Breast epithelium (tissue), 3 donors: ENCODE measurements at regions not wholly inside any gene's neighbourhood (a gene's known extent, or its start where the extent isn't known, plus 50 kb on each side); places are given as distances from the start of the nearest gene placed in this dataset.

Experiments
- CTCF ChIP-seq, 3 donors: fragments of 450-650 bp; IDR thresholded peaks; one replicate each; pipeline ENCODE4 v1.5.1; 2016 to 2017; ENCODE audit warnings: antibody characterized with exemption in 3 of 3, mild to moderate bottlenecking in 3 of 3, moderate library complexity in 3 of 3
- POLR2A ChIP-seq: fragments of 450-650 bp; IDR thresholded peaks from one replicate; pipeline ENCODE4 v1.6.1; 2016; ENCODE audit warnings: antibody characterized with exemption, mild to moderate bottlenecking, moderate library complexity
- POLR2AphosphoS5 ChIP-seq, 3 donors: sonication (generic); formaldehyde crosslinking; IDR thresholded peaks; one replicate each; pipeline ENCODE4 v1.6.1; 2017; ENCODE audit warnings: antibody characterized with exemption in 3 of 3

GRCh38 chr4:178556796-178557195 lies 1114.6 kb upstream of the AGA start:
- TF ChIP-seq CTCF (IDR thresholded peaks at IDR 0.05) (no peak), POLR2AphosphoS5 (IDR thresholded peaks at IDR 0.05) (no peak), POLR2A (no peak)
